ENCODE measurements at regions not wholly inside any gene's neighbourhood (a gene's known extent, or its start where the extent isn't known, plus 50 kb on each side); places are given as distances from the start of the nearest gene placed in this dataset.
A peak's percentile ranks its signal among the peaks of the same experiment; 100 is the strongest.
"Not testable (repeated sequence)": the region's sequence is repeated elsewhere in the genome, so short reads cannot be mapped to it uniquely, and the experiment has no call there.

DNA sequence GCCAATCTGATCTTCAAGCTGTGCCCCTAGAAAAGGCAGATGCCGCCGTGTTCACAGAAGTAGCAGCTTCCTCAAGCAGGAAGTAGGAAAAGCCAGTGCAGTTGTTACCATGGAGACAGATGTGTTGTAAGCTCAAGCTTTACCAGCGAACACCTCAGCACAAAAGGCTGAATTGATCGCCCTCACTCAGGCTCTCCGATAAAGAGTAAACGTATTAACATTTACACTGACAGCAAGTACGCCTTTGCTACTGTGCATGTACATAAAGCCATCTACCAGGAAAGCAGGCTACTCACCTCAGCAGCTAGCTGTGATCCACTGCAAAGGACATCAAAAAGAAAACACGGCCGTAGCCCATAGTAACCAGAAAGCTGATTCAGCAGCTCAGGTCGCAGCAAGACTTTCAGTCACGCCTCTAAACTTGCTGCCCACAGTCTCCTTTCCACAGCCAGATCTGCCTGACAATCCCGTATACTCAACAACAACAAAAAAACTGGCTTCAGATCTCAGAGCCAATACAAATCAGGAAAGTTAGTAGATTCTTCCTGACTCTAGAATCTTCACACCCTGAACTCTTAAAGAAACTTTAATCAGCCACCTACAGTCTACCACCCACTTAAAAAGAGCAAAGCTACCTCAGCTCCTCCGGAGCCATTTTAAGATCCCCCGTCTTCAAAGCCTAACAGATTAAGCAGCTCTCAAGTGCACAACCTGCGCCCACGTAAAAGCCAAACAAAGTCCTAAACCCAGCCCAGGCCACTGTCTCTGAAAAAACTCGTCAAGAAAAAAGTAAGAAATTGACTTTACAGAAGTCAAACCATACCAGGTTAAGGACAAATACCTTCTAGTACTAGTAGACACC lies 160.0 kb downstream of the DEFB131A start:
- DNase-seq (ENCODE audit: low read depth): peak; percentile 28

DNA sequence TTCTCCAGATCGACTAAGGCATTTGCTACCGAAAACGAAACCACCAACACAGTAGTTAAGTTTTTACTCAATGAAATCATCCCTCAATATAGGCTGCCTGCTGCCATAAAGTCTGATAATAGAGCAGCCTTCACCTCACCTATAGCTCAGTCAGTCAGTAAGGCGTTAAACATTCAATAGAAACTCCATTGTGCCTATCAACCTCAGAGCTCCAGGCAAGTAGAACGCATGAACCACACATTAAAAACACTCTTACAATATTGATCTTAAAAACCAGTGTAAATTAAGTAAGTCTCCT lies 160.6 kb downstream of the DEFB131A start:
- not testable (repeated sequence) for DNase-seq (ENCODE audit: low read depth)

- no peak for DNase-seq (ENCODE audit: low read depth)
Observed at GRCh38 chr4:9608300-9608699, 164.1 kb downstream of the DEFB131A start.

GRCh38 chr4:9610321-9610720 lies 166.1 kb downstream of the DEFB131A start:
- DNase-seq (ENCODE audit: low read depth): not testable (repeated sequence)

DNA sequence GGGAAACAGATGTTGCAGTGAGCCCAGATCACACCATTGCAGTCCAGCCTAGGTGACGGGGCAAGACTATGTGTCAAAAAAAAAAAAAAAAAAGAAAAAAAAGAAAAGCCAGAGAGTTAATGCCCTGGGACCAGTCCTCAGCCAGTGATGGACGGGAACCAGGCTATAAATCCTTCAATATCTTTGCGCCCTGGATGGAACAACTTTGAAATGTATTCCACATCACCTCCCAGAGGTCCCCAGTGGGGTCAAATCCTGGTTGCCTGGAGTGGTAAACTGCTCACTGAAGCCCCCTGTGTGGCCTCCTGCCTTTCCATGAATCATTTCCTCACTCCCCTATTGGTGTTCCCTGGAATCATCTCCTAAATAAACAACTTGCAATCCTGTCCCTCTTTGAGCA lies 166.9 kb downstream of the DEFB131A start:
- DNase-seq (ENCODE audit: low read depth): no peak

- DNase-seq (ENCODE audit: low read depth): not testable (repeated sequence)
Observed at GRCh38 chr4:9636411-9636810, 145.0 kb upstream of the DRD5 start.

DNA sequence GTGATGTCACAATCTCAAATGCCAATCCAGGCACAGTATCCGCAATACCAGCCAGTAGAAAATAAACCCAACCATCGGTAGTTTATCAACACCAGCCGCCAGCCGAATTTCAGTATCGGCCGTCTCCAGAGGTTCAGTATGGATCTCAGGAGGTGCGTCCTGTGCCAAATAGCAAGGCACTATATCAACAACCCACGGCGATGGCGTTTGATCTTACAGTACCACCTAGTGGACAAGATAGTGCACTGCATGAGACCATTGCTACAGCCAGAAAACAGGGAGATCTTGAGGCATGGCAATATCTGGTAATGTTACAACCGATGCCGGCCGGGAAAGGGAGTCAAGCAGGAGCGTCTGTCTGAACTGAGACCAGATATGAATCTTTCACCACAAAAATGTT lies 121.8 kb upstream of the DRD5 start:
- not testable (repeated sequence) for DNase-seq (ENCODE audit: low read depth)

DNA sequence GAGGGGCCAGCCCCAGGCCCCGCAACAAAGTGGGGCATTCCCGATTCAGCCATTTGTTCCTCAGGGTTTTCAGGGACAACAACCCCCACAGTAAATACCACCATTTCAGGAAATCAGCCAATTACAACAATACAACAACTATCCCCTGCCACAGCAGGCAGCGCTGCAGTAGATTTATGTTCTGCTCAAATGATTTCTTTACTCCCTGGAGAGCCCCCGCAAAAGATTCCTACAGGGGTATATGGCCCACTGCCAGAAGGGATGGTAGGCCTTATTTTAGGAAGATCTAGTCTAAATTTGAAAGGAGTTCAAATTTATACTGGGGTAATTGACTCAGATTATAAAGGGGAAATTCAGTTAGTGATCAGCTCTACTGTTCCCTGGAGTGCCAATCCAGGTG lies 120.5 kb upstream of the DRD5 start:
- DNase-seq (ENCODE audit: low read depth): not testable (repeated sequence)

DNA sequence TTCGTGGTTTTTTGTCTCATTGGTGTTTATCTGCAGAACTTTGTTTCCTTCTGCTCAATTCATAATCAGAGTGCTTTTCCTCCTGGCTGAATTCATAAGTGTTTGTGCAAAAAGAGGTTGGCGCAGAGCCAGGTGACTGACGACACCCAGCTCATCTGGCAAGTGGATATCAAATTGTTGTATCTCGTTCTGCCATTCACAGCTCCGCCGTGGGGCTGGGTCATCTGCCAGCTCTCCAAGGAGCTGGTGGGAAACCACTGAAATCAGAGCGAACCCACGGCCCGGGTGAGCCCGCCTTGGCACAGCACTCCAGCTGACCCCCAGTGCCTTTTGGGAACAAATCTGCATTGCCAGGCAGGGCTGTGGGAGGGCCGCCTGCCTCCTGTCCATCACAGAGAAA lies 110.7 kb upstream of the DRD5 start:
- DNase-seq (ENCODE audit: low read depth): not testable (repeated sequence)

GRCh38 chr4:9677357-9677756 lies 104.1 kb upstream of the DRD5 start:
- not testable (repeated sequence) for DNase-seq (ENCODE audit: low read depth)

GRCh38 chr4:9679704-9680478 lies 101.5 kb upstream of the DRD5 start:
- no peak for DNase-seq (ENCODE audit: low read depth)

GRCh38 chr4:9683174-9683573 lies 98.3 kb upstream of the DRD5 start:
- DNase-seq (ENCODE audit: low read depth): not testable (repeated sequence)

DNA sequence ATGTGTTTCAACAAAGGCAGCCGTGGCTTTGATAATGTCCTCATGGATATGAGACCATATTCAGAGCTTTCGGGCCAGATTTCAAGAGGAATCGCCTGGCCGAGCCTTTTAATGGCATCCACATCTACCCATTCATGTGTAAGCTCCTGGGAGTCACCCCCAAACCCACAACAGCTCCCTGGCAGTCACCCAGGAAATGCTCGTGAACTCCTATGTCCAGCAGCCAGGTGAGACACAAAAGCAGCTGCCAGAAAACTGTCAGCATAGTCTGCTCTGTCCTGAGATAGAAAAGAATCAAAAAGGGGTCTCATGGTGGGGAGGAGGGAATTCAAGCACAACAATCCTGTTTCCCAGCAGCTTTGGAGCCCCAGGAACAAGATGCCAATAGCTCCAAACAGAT lies 96.4 kb upstream of the DRD5 start:
- not testable (repeated sequence) for DNase-seq (ENCODE audit: low read depth)

- no peak for DNase-seq (ENCODE audit: low read depth)
Observed at GRCh38 chr4:9685692-9686091, 95.7 kb upstream of the DRD5 start.

DNA sequence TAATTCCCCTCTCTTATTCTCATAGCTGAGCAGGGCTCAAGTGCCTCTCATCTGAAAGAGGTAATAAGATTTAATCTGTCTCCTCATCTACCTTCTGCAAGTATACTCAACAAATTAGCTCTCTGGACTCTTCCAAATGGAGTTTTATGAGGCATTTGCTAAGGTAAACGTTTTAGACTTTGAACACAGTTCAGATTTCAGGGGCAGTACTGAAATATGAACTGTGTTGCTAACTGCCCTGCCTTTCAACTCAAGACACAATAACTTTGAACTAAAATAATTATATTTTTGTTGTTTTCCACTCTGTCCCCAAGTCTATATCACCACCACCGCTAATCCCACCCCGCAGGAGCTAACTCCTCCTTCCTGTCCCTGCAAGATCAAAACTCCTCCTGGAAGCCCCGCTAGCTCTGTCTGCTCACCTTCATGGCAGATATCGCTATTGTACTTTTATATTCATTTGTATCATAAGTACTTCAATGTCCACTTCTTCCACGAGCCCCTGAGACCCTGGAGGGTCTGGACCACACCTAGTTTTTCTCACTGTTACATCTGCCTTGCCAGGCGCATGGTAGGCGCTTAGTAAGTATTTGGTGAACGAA lies 90.7 kb upstream of the DRD5 start:
- not testable (repeated sequence) for DNase-seq (ENCODE audit: low read depth)

- DNase-seq (ENCODE audit: low read depth): peak; percentile 83
Observed at GRCh38 chr4:9691238-9692065, 90.0 kb upstream of the DRD5 start.

- DNase-seq (ENCODE audit: low read depth): not testable (repeated sequence)
Observed at GRCh38 chr4:9692791-9693491, 88.5 kb upstream of the DRD5 start.

DNA sequence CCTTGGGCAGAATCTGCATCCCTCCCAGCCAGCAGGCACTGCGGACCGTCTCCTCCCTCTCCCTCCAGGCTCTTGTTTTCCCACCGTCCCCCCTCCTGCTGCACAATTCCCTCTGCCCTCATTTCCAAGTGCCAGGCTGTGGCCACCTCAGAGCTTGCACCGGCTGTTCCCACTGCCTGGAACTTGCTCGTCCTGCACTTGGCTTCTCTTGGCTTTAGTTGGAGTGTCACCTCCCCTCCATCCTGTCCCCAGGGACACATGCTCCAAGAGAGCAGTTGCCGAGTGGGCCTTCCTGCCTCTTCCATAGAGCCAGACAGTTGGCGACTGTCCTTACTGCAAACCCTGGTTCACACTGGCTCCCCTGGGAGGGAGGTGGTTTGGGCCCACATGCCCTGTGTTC lies 87.0 kb upstream of the DRD5 start:
- not testable (repeated sequence) for DNase-seq (ENCODE audit: low read depth)

DNA sequence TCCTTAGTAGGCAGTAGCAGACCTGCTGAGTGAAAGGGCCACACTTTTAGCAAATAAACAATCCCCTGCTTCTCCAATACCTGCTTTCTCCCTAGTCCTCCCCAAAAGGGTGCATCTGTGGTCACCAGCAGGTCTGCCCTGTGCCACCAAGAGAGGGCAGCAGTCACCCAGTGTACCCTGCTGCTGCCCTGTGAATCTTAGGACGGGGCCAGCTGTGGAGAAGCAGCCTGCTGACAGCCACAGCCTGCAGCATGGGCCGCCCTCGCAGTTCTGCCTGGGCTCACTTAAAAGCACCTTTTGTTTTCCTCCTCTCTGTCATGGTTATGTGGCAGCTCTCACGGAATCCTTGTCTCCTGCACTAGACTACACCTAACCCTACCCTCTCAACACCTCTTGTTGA lies 85.4 kb upstream of the DRD5 start:
- DNase-seq (ENCODE audit: low read depth): not testable (repeated sequence)

GRCh38 chr4:9696561-9696960 lies 84.9 kb upstream of the DRD5 start:
- not testable (repeated sequence) for DNase-seq (ENCODE audit: low read depth)

DNA sequence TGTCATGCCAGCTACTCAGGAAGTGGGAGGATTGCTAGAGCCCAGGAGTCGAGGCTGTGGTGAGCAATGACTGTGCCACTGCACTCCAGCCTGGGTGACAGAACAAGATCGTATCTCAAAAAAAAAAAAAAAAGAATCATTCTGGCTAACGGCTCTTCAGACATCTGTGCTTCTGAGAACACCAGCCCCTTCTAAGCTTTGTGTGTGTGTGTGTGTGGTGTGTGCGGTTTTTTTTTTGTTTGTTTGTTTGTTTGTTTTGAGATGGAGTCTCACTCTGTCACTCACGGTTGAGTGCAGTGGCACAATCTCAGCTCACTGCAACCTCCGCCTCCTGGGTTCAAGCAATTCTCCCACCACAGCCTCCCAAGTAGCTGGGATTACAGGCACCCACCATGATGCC lies 79.4 kb upstream of the DRD5 start:
- not testable (repeated sequence) for DNase-seq (ENCODE audit: low read depth)

Data from activated T-cell treated with anti-CD3 and anti-CD28 coated beads for 24 hours (primary cell).